MG63 (cell line): ENCODE measurements at regions not wholly inside any gene's neighbourhood (a gene's known extent, or its start where the extent isn't known, plus 50 kb on each side); places are given as distances from the start of the nearest gene placed in this dataset.
A peak's percentile ranks its signal among the peaks of the same experiment; 100 is the strongest.

Experiments
- DNase-seq: peaks from one replicate; pipeline ENCODE4 v3.0.0-alpha.2; 2020
- H3K27me3 ChIP-seq: fragments of 250-450 bp; sonication (Bioruptor Pico); 2 replicates; pipeline ENCODE4 v1.5.1; 2020; ENCODE audit warnings: mild to moderate bottlenecking, moderate library complexity
- H3K36me3 ChIP-seq: fragments of 250-450 bp; sonication (Bioruptor Pico); 2 replicates; pipeline ENCODE4 v1.5.1; 2020; ENCODE audit warnings: mild to moderate bottlenecking, moderate library complexity
- H3K4me3 ChIP-seq: fragments of 250-450 bp; sonication (Bioruptor Pico); 2 replicates; pipeline ENCODE4 v1.5.1; 2020; ENCODE audit warnings: mild to moderate bottlenecking, moderate library complexity
- H3K9me3 ChIP-seq: fragments of 250-450 bp; sonication (Bioruptor Pico); 2 replicates; pipeline ENCODE4 v1.5.1; 2020; ENCODE audit warnings: mild to moderate bottlenecking, moderate library complexity

- no peak for DNase-seq
- Histone ChIP-seq H3K27me3 (no peaks in the 10 kb centered on the region), H3K36me3 (no peaks in the 10 kb centered on the region), H3K9me3 (no peaks in the 10 kb centered on the region), H3K4me3 (no peak overlapping the region)
Measured at GRCh38 chr2:53442093-53442492, 325.5 kb upstream of the CHAC2 start.

- H3K4me3 ChIP-seq: no peak overlapping the region
- H3K36me3 ChIP-seq: no peaks in the 10 kb centered on the region
- H3K27me3 ChIP-seq: no peaks in the 10 kb centered on the region
- H3K9me3 ChIP-seq: no peaks in the 10 kb centered on the region
- no peak for DNase-seq
Measured at GRCh38 chr2:53438692-53439091, 328.9 kb upstream of the CHAC2 start.

- Histone ChIP-seq H3K4me3 (no peak overlapping the region), H3K9me3 (no peaks in the 10 kb centered on the region), H3K27me3 (no peaks in the 10 kb centered on the region), H3K36me3 (no peaks in the 10 kb centered on the region)
- DNase-seq: no peak
Measured at GRCh38 chr2:53438100-53438499, 329.5 kb upstream of the CHAC2 start.

GRCh38 chr2:53437371-53437770 lies 330.2 kb upstream of the CHAC2 start:
- Histone ChIP-seq H3K4me3 (no peak overlapping the region), H3K9me3 (no peaks in the 10 kb centered on the region), H3K36me3 (no peaks in the 10 kb centered on the region), H3K27me3 (no peaks in the 10 kb centered on the region)
- DNase-seq: peak; percentile 31

- Histone ChIP-seq H3K4me3 (no peak overlapping the region), H3K36me3 (no peaks in the 10 kb centered on the region), H3K27me3 (no peaks in the 10 kb centered on the region), H3K9me3 (no peaks in the 10 kb centered on the region)
- no peak for DNase-seq
Measured at GRCh38 chr2:53436882-53437281, 330.7 kb upstream of the CHAC2 start.

- no peak overlapping the region for H3K4me3 ChIP-seq
- DNase-seq: no peak
- H3K9me3 ChIP-seq: no peaks in the 10 kb centered on the region
Measured at GRCh38 chr2:53435610-53436009, 332.0 kb upstream of the CHAC2 start.

GRCh38 chr2:53434466-53434865 lies 333.1 kb upstream of the CHAC2 start:
- no peaks in the 10 kb centered on the region for H3K36me3 ChIP-seq

More at GRCh38 chr2:53435610-53436009, 332.0 kb upstream of the CHAC2 start:
- Histone ChIP-seq H3K27me3 (no peaks in the 10 kb centered on the region), H3K36me3 (no peaks in the 10 kb centered on the region)

GRCh38 chr2:53432936-53433335 lies 334.7 kb upstream of the CHAC2 start:
- Histone ChIP-seq H3K4me3 (no peak overlapping the region), H3K9me3 (no peaks in the 10 kb centered on the region), H3K27me3 (no peaks in the 10 kb centered on the region), H3K36me3 (no peaks in the 10 kb centered on the region)
- no peak for DNase-seq

More at GRCh38 chr2:53434466-53434865, 333.1 kb upstream of the CHAC2 start:
- no peak for DNase-seq
- Histone ChIP-seq H3K27me3 (no peaks in the 10 kb centered on the region), H3K9me3 (no peaks in the 10 kb centered on the region), H3K4me3 (no peak overlapping the region)

GRCh38 chr2:53429901-53430300 lies 337.7 kb upstream of the CHAC2 start:
- Histone ChIP-seq H3K27me3 (no peaks in the 10 kb centered on the region), H3K4me3 (no peak overlapping the region), H3K36me3 (no peaks in the 10 kb centered on the region), H3K9me3 (no peaks in the 10 kb centered on the region)
- no peak for DNase-seq

GRCh38 chr2:53424902-53425301 lies 342.7 kb upstream of the CHAC2 start:
- Histone ChIP-seq H3K27me3 (no peaks in the 10 kb centered on the region), H3K36me3 (no peaks in the 10 kb centered on the region), H3K9me3 (peaks cover 6% of the 10 kb centered on the region; the same call in 1 of the 2 replicates), H3K4me3 (no peak overlapping the region)
- no peak for DNase-seq

GRCh38 chr2:53423465-53423864 lies 344.1 kb upstream of the CHAC2 start:
- Histone ChIP-seq H3K27me3 (no peaks in the 10 kb centered on the region), H3K4me3 (no peak overlapping the region), H3K9me3 (peaks cover 6% of the 10 kb centered on the region; the same call in 1 of the 2 replicates), H3K36me3 (no peaks in the 10 kb centered on the region)
- DNase-seq: no peak

- H3K4me3 ChIP-seq: no peak overlapping the region
- DNase-seq: peak; percentile 26
Measured at GRCh38 chr2:53422979-53423378, 344.6 kb upstream of the CHAC2 start.

GRCh38 chr2:53417385-53417784 lies 350.2 kb upstream of the CHAC2 start:
- no peaks in the 10 kb centered on the region for H3K36me3 ChIP-seq

More at GRCh38 chr2:53422979-53423378, 344.6 kb upstream of the CHAC2 start:
- H3K9me3 ChIP-seq: peaks cover 6% of the 10 kb centered on the region; the same call in 1 of the 2 replicates
- no peaks in the 10 kb centered on the region for H3K36me3 ChIP-seq
- H3K27me3 ChIP-seq: no peaks in the 10 kb centered on the region

GRCh38 chr2:53407363-53408080 lies 360.1 kb upstream of the CHAC2 start:
- Histone ChIP-seq H3K36me3 (no peaks in the 10 kb centered on the region), H3K27me3 (no peaks in the 10 kb centered on the region), H3K4me3 (no peak overlapping the region), H3K9me3 (no peaks in the 10 kb centered on the region)
- no peak for DNase-seq

More at GRCh38 chr2:53417385-53417784, 350.2 kb upstream of the CHAC2 start:
- Histone ChIP-seq H3K27me3 (no peaks in the 10 kb centered on the region), H3K4me3 (no peak overlapping the region), H3K9me3 (peaks cover 6% of the 10 kb centered on the region; the same call in 1 of the 2 replicates)
- DNase-seq: no peak

GRCh38 chr2:53403792-53404413 lies 363.7 kb upstream of the CHAC2 start:
- no peaks in the 10 kb centered on the region for H3K36me3 ChIP-seq
- H3K9me3 ChIP-seq: no peaks in the 10 kb centered on the region
- no peaks in the 10 kb centered on the region for H3K27me3 ChIP-seq
- DNase-seq: peak; percentile 38
- H3K4me3 ChIP-seq: no peak overlapping the region

GRCh38 chr2:53397085-53397484 lies 370.5 kb upstream of the CHAC2 start:
- Histone ChIP-seq H3K27me3 (no peaks in the 10 kb centered on the region), H3K9me3 (peaks cover 2% of the 10 kb centered on the region; the same call in 1 of the 2 replicates), H3K4me3 (no peak overlapping the region), H3K36me3 (no peaks in the 10 kb centered on the region)
- no peak for DNase-seq

GRCh38 chr2:53381271-53381670 lies 386.3 kb upstream of the CHAC2 start:
- Histone ChIP-seq H3K36me3 (no peaks in the 10 kb centered on the region), H3K4me3 (no peak overlapping the region), H3K27me3 (no peaks in the 10 kb centered on the region), H3K9me3 (no peaks in the 10 kb centered on the region)
- no peak for DNase-seq

- no peaks in the 10 kb centered on the region for H3K9me3 ChIP-seq
- no peaks in the 10 kb centered on the region for H3K36me3 ChIP-seq
- no peak overlapping the region for H3K4me3 ChIP-seq
- no peaks in the 10 kb centered on the region for H3K27me3 ChIP-seq
- no peak for DNase-seq
Measured at GRCh38 chr2:53379547-53379946, 388.1 kb upstream of the CHAC2 start.
